Muscle layer of colon (tissue), 2 donors: ENCODE measurements at regions not wholly inside any gene's neighbourhood (a gene's known extent, or its start where the extent isn't known, plus 50 kb on each side); places are given as distances from the start of the nearest gene placed in this dataset.
"Not testable (repeated sequence)": the region's sequence is repeated elsewhere in the genome, so short reads cannot be mapped to it uniquely, and the experiment has no call there.

Source experiments
- H3K27ac ChIP-seq: one replicate; pipeline ENCODE4 v1.7.0; 2013; ENCODE audit warnings: low read depth, mild to moderate bottlenecking, low read length, moderate library complexity
- H3K27me3 ChIP-seq, 2 donors: one replicate each; pipeline ENCODE4 v1.7.0; 2013; ENCODE audit warnings: low read length in 2 of 2, mild to moderate bottlenecking in 2 of 2; ENCODE audit not compliant: insufficient read depth in 2 of 2, control insufficient read depth in 1 of 2
- H3K36me3 ChIP-seq: one replicate; pipeline ENCODE4 v1.7.0; 2013; ENCODE audit warnings: mild to moderate bottlenecking, low read length; ENCODE audit not compliant: insufficient read depth
- H3K4me1 ChIP-seq: one replicate; pipeline ENCODE4 v1.7.0; 2013; ENCODE audit warnings: mild to moderate bottlenecking, low read length; ENCODE audit not compliant: insufficient read depth
- H3K4me3 ChIP-seq, 2 donors: one replicate each; pipeline ENCODE4 v1.7.0; 2013; ENCODE audit warnings: low read length in 2 of 2, low read depth in 1 of 2, mild to moderate bottlenecking in 1 of 2, moderate library complexity in 1 of 2
- H3K9ac ChIP-seq: one replicate; pipeline ENCODE4 v1.7.0; 2013; ENCODE audit warnings: low read length
- H3K9me3 ChIP-seq: one replicate; pipeline ENCODE4 v1.7.0; 2013; ENCODE audit warnings: mild to moderate bottlenecking, low read length
- donor health status: abdominal sarcoma.
- donor health status: Adenocarcinoma of cecum.

GRCh38 chr11:122578171-122578825, 77.2 kb upstream of the UBASH3B start:
- Histone ChIP-seq H3K9me3 (no peaks in the 10 kb centered on the region), H3K9ac (no peak overlapping the region), H3K4me3 (no peak overlapping the region), H3K27ac (no peak overlapping the region), H3K36me3 (no peaks in the 10 kb centered on the region), H3K4me1 (no peaks in the 10 kb centered on the region), H3K27me3 (no peaks in the 10 kb centered on the region)

DNA sequence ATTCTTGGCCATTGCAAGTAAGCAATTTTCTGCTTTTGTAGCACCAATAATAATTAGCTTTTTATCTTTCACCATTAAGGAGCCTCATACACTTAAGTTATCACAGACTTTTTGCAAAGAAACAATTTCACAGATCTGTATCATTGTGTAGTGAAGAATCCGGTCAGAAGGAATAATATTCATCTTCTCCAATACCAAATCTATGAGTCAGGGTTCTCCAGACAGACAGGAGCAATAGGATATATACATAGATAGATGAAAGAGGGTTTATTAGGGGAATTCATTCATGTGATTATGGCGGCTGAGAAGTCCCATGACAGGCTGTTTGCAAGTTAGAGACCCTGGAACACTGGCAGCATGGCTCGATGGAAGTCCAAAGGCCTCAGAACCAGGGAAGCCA, 82.9 kb upstream of the UBASH3B start:
- Histone ChIP-seq H3K9me3 (no peaks in the 10 kb centered on the region), H3K4me1 (no peaks in the 10 kb centered on the region), H3K4me3 (no peak overlapping the region), H3K36me3 (no peaks in the 10 kb centered on the region), H3K27ac (no peak overlapping the region), H3K9ac (no peak overlapping the region), H3K27me3 (no peaks in the 10 kb centered on the region)

GRCh38 chr11:122563761-122564160, 91.8 kb upstream of the UBASH3B start:
- H3K4me1 ChIP-seq = no peaks in the 10 kb centered on the region
- no peaks in the 10 kb centered on the region for H3K36me3 ChIP-seq
- no peaks in the 10 kb centered on the region for H3K9me3 ChIP-seq
- H3K9ac ChIP-seq = no peak overlapping the region
- H3K27ac ChIP-seq = no peak overlapping the region
- no peak overlapping the region for H3K4me3 ChIP-seq
- H3K27me3 ChIP-seq = no peaks in the 10 kb centered on the region

GRCh38 chr11:122559734-122560382, 95.7 kb upstream of the UBASH3B start:
- H3K36me3 ChIP-seq = no peaks in the 10 kb centered on the region
- no peak overlapping the region for H3K4me3 ChIP-seq
- H3K9ac ChIP-seq = no peak overlapping the region
- no peaks in the 10 kb centered on the region for H3K4me1 ChIP-seq
- no peaks in the 10 kb centered on the region for H3K9me3 ChIP-seq
- no peak overlapping the region for H3K27ac ChIP-seq
- no peaks in the 10 kb centered on the region for H3K27me3 ChIP-seq

GRCh38 chr11:122559218-122559617, 96.3 kb upstream of the UBASH3B start:
- not testable (repeated sequence) for H3K4me1 ChIP-seq, H3K27ac ChIP-seq, H3K4me3 ChIP-seq, H3K9me3 ChIP-seq, H3K9ac ChIP-seq, H3K27me3 ChIP-seq, H3K36me3 ChIP-seq

GRCh38 chr11:122557163-122557562, 98.4 kb upstream of the UBASH3B start:
- not testable (repeated sequence) for H3K9ac ChIP-seq, H3K27me3 ChIP-seq, H3K9me3 ChIP-seq, H3K4me3 ChIP-seq, H3K36me3 ChIP-seq, H3K4me1 ChIP-seq, H3K27ac ChIP-seq

DNA sequence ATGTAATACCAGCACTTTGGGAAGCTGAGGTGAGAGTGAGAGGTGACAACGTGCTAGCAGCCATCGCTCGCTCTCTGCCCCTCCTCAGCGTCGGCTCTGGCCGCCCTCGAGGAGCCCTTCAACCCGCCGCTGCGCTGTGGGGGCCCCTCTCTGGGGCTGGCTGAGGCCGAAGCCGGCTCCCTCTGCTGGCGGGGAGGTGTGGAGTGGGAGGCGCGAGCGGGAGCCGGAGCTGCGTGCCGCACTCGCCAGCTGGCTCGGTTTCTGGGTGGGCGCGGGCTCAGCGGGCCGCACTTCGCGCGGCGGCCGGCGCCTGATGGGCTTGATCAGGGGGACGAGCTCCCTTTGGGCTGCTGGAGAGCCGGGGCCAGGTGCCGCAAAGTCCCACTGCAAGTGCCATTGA, 98.9 kb upstream of the UBASH3B start:
- Histone ChIP-seq H3K27ac (no peak overlapping the region), H3K9ac (no peak overlapping the region), H3K4me3 (peak overlapping the region in 1 of 2 donors; percentile 23), H3K4me1 (no peaks in the 10 kb centered on the region), H3K36me3 (no peaks in the 10 kb centered on the region), H3K9me3 (no peaks in the 10 kb centered on the region), H3K27me3 (no peaks in the 10 kb centered on the region)

GRCh38 chr11:122538060-122538459, 117.5 kb upstream of the UBASH3B start:
- peaks cover 13% of the 10 kb centered on the region for H3K9me3 ChIP-seq

DNA sequence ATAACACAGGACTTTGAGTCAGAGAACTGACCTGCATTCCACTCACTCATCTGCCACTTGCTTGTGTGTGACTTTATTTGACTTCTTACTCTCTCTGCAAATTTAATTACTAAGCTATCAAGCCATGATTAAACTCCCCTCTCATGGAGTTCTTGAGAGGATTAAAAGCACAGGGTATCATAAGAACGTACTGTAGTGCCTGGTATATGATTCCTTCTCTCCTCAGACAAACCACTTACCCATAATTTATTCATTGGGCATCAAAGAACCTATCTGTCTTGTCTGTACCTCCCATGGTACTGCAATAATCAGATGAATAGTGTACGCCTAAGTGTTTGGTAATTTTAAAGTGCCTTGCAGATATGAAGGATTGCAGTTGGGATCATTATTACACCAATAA, 130.6 kb upstream of the UBASH3B start:
- H3K9ac ChIP-seq = no peak overlapping the region
- H3K27me3 ChIP-seq = no peaks in the 10 kb centered on the region
- no peak overlapping the region for H3K27ac ChIP-seq
- H3K4me1 ChIP-seq = no peaks in the 10 kb centered on the region
- no peak overlapping the region for H3K4me3 ChIP-seq
- no peaks in the 10 kb centered on the region for H3K36me3 ChIP-seq
- no peaks in the 10 kb centered on the region for H3K9me3 ChIP-seq

More at GRCh38 chr11:122538060-122538459, 117.5 kb upstream of the UBASH3B start:
- no peaks in the 10 kb centered on the region for H3K4me1 ChIP-seq
- no peaks in the 10 kb centered on the region for H3K27me3 ChIP-seq
- no peak overlapping the region for H3K27ac ChIP-seq
- no peak overlapping the region for H3K4me3 ChIP-seq
- no peaks in the 10 kb centered on the region for H3K36me3 ChIP-seq
- no peak overlapping the region for H3K9ac ChIP-seq

DNA sequence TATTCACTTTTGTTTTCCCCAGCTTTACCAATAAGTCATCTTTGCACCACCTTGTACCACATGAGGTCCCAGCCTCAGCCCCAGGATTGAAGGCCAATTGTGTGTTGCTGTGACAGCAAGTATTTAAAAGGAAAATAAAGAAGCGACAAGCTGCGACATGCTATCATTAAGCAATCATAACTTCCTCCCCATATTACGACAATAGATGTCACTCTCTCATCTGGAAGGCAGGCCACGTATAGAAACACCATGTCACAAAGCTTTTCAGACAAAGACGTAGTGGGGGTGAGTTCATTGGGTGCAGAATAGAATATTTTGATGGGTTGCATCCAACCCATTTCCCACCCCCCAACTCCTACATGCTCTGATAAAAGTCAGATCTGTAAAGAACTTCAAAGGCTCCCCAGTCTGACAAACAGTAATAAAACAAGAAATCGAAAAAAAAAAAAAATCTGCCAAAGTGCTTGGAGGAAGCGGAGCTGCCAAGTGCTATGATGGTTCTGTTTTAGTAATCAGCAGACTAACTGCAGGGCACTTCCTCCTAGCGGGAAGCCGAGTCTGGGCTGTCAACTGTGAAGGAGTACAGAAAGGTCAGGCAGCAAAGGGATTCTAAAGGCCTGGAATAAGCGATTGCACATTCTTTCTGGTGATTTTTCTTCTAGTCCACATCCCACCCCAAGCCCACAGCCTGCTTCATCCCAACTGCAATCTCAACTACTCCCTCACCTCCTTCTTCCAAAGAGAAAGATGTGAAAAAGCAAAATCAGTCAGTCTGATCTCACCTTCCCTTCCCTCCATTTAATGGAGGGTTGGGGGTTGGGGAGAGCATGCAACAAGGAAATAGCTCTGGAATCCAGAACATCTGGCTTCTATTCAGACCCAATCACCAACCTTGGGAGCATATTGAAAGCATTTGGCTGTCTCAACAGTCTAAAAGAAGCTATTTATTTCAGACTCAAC, 131.4 kb upstream of the UBASH3B start:
- no peaks in the 10 kb centered on the region for H3K9me3 ChIP-seq
- no peaks in the 10 kb centered on the region for H3K27me3 ChIP-seq
- H3K4me1 ChIP-seq = no peaks in the 10 kb centered on the region
- H3K9ac ChIP-seq = no peak overlapping the region
- H3K4me3 ChIP-seq = no peak overlapping the region
- H3K36me3 ChIP-seq = no peaks in the 10 kb centered on the region
- H3K27ac ChIP-seq = no peak overlapping the region

GRCh38 chr11:122521626-122522025, 133.9 kb upstream of the UBASH3B start:
- H3K27ac ChIP-seq = no peak overlapping the region
- no peak overlapping the region for H3K4me3 ChIP-seq
- no peaks in the 10 kb centered on the region for H3K9me3 ChIP-seq
- no peaks in the 10 kb centered on the region for H3K4me1 ChIP-seq
- H3K27me3 ChIP-seq = no peaks in the 10 kb centered on the region
- H3K9ac ChIP-seq = no peak overlapping the region
- no peaks in the 10 kb centered on the region for H3K36me3 ChIP-seq
